Activated CD8-positive, alpha-beta memory T cell treated with anti-CD3 and anti-CD28 coated beads, Interleukin-2, amount 10 ng/mL, durations not matched to agents 7 days and 5 days (primary cell): ENCODE measurements at regions not wholly inside any gene's neighbourhood (a gene's known extent, or its start where the extent isn't known, plus 50 kb on each side); places are given as distances from the start of the nearest gene placed in this dataset.
A peak's percentile ranks its signal among the peaks of the same experiment; 100 is the strongest.
"Not testable (repeated sequence)": the region's sequence is repeated elsewhere in the genome, so short reads cannot be mapped to it uniquely, and the experiment has no call there.

Source experiments
- ATAC-seq: fragments of 150-1000 bp; cut with Tn5 transposase; one replicate; pipeline ENCODE4 v1.10.0; 2021; ENCODE audit warnings: moderate library complexity
- CTCF ChIA-PET: fragments of 350-600 bp; sonication (Branson Sonifier 250); formaldehyde crosslinking; loops from one replicate; lab custom pipeline; 2021; ENCODE audit warnings: antibody characterized with exemption; lab: Charles Lee
- DNase-seq: peaks from one replicate; pipeline ENCODE4 v3.0.0-alpha.2; 2020
- H3K27ac Mint-ChIP-seq: one replicate; pipeline ENCODE4 v1.8.0; 2021; ENCODE audit warnings: mild to moderate bottlenecking, mixed read lengths
- H3K27me3 Mint-ChIP-seq: one replicate; pipeline ENCODE4 v1.8.0; 2021; ENCODE audit warnings: mixed read lengths
- H3K36me3 Mint-ChIP-seq: one replicate; pipeline ENCODE4 v1.8.0; 2021; ENCODE audit warnings: mild to moderate bottlenecking, mixed read lengths
- H3K4me1 Mint-ChIP-seq: one replicate; pipeline ENCODE4 v1.8.0; 2021; ENCODE audit warnings: mixed read lengths
- H3K4me3 Mint-ChIP-seq: one replicate; pipeline ENCODE4 v1.8.0; 2021; ENCODE audit warnings: mild to moderate bottlenecking, moderate library complexity, mixed read lengths
- H3K9me3 Mint-ChIP-seq: one replicate; pipeline ENCODE4 v1.8.0; 2022; ENCODE audit warnings: low read depth, mixed read lengths

DNA sequence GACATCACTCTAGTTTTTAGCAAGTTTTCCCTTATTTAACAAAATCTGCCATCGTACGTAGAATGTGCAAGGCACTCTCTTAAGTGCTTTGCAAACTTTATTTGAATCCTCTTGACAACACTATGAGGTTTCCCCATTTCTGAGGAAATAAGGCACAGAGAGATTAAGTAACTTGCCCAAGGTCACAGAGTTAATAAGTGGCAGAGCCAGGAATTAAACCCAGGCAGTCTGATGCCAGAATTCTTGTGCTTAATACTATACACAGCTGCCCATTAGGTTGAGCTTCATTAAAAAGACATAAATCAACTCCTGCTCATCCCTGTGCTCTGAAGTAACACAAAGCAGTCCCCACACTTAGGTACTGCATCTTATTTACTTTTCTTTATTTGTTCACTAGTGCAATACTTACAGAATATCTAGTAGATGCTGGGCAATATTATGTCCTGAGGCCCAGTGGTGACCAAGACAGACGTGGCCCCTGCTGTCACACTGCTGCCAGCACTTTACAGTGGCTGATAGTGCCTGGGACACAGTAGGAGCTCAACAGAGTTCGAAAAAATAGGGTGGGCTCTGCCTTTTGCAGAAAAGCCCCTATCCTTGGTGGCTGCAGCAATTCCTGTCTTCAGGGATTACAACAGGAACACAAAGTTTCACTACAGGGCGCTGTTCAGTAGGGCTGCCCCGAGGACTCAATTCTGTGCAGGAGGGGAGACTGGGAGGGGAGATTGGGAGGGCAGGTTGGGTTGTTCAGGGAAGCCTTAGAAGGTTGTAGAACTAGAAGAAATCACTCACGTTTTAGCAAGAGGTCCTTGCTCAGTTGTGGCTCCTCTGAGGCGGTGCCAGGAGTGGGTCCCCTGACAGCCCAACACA is 138.3 kb upstream of the TPM1 start:
- no peaks in the 10 kb centered on the region for H3K9me3 Mint-ChIP-seq
- H3K4me3 Mint-ChIP-seq: no peak overlapping the region
- DNase-seq (no peak), ATAC-seq (no peak)
- H3K27ac Mint-ChIP-seq: no peak overlapping the region
- H3K36me3 Mint-ChIP-seq: no peaks in the 10 kb centered on the region
- no peaks in the 10 kb centered on the region for H3K4me1 Mint-ChIP-seq
- CTCF ChIA-PET: no interaction called here
- no peaks in the 10 kb centered on the region for H3K27me3 Mint-ChIP-seq

DNA sequence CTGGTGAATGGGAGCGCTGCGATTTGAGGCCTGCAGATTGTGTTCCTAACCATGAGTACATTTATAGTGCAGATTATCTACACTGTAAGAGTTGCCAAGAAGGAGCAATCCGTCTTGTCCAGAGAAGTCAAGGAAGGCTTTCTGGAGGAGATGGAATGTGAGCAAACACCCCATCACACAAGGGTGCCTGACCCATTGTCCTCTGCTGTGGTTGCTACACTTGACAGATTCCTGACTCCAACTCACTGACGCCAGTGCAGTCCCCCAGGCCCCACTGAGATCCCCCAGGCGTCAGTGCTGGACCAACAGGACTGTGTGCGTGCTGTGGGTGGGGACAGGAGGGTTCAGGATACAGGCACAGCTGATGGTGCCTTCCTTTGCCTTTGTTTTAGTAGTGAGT is 135.9 kb upstream of the TPM1 start:
- Mint-ChIP-seq H3K4me1 (no peaks in the 10 kb centered on the region), H3K36me3 (no peaks in the 10 kb centered on the region), H3K27ac (no peak overlapping the region), H3K4me3 (no peak overlapping the region), H3K9me3 (no peaks in the 10 kb centered on the region), H3K27me3 (peaks cover 3% of the 10 kb centered on the region)
- CTCF ChIA-PET: no interaction called here
- DNase-seq (no peak), ATAC-seq (no peak)

DNA sequence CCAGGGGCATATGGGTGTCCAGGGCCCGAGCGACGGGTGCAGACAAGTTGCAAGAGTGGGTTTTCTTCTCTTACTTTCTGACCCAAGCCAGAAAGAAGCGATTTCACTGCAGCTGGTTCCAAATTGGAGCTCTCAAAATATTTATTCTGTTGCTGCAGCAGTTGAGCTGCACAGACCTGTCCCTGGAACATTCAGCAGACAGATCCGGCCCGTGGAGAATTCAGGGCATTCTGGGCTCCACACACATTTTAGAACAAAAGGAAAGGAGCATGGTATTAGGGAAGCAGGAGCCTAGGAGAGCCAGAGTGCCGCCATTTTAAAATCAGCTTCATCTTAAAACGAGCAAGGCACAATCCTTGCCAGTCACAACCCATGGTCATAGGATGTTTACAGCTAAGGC is 135.3 kb upstream of the TPM1 start:
- peaks cover 3% of the 10 kb centered on the region for H3K27me3 Mint-ChIP-seq
- DNase-seq: no peak
- H3K4me1 Mint-ChIP-seq: no peaks in the 10 kb centered on the region
- no peaks in the 10 kb centered on the region for H3K36me3 Mint-ChIP-seq
- H3K9me3 Mint-ChIP-seq: no peaks in the 10 kb centered on the region
- CTCF ChIA-PET: no interaction called here
- H3K27ac Mint-ChIP-seq: no peak overlapping the region
- no peak overlapping the region for H3K4me3 Mint-ChIP-seq
- no peak for ATAC-seq

DNA sequence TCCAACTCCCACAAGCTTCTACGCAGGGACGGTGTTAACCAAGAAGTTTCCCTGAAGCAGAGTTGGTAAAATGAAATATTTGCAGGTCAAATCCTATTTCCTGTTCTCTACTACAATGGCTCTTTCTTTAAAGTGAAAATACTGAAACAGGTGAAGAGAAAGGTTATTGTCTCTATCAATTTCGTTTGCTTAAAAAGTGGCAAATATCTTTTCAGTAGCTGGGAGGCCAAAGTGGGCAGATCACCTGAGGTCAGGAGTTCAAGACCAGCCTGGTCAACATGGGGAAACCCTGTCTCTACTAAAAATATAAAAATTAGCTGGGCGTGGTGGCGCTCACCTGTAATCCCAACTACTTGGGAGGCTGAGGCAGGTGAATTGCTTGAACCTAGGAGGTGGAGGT is 134.2 kb upstream of the TPM1 start:
- H3K9me3 Mint-ChIP-seq, H3K4me3 Mint-ChIP-seq, CTCF ChIA-PET, ATAC-seq, H3K36me3 Mint-ChIP-seq, DNase-seq, H3K4me1 Mint-ChIP-seq, H3K27me3 Mint-ChIP-seq, H3K27ac Mint-ChIP-seq: not testable (repeated sequence)

DNA sequence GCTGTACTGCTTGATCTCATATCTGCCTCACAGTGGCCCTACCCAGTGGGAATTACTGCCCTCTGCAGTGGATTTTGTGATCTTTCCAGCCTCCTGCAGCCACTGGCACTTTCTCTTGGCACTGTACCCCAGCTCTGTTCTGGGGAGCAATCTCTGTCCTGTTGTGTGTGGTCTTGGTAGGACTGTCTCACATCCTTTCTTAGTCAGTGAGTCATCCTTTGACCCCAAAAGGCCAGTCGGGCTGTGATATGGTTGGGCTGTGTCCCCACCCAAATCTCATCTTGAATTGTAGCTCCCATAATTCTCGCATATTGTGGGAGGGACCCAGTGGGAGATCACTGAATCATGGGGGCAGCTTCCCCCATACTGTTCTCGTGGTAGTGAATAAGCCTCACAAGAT is 133.3 kb upstream of the TPM1 start:
- DNase-seq (no peak), ATAC-seq (no peak)
- no peak overlapping the region for H3K4me3 Mint-ChIP-seq
- no peaks in the 10 kb centered on the region for H3K9me3 Mint-ChIP-seq
- no peaks in the 10 kb centered on the region for H3K4me1 Mint-ChIP-seq
- H3K27me3 Mint-ChIP-seq: peaks cover 3% of the 10 kb centered on the region
- CTCF ChIA-PET: no interaction called here
- no peak overlapping the region for H3K27ac Mint-ChIP-seq
- H3K36me3 Mint-ChIP-seq: no peaks in the 10 kb centered on the region

DNA sequence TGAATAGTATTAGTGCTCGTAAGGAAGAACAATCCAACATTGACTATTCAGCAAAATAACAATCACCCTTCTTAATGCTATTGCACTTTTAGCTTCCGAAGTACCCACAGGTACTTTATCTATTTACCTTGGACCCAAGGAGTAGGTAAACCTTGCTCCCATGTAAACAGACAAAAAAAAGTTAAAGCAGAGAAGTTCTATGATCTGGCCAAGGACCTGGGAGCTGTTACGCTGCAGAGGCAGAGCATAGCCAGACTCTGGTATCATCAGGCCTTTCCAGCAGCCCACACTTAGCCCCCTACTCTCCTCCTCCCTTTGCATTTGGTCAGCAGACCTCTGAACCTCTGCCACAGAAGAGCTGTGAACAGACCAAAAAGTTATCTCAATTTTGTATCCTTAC is 130.3 kb upstream of the TPM1 start:
- Mint-ChIP-seq H3K27me3 (peaks cover 14% of the 10 kb centered on the region), H3K36me3 (no peaks in the 10 kb centered on the region), H3K4me1 (no peaks in the 10 kb centered on the region), H3K27ac (no peak overlapping the region), H3K9me3 (no peaks in the 10 kb centered on the region), H3K4me3 (no peak overlapping the region)
- CTCF ChIA-PET: no interaction called here
- ATAC-seq (no peak), DNase-seq (no peak)

DNA sequence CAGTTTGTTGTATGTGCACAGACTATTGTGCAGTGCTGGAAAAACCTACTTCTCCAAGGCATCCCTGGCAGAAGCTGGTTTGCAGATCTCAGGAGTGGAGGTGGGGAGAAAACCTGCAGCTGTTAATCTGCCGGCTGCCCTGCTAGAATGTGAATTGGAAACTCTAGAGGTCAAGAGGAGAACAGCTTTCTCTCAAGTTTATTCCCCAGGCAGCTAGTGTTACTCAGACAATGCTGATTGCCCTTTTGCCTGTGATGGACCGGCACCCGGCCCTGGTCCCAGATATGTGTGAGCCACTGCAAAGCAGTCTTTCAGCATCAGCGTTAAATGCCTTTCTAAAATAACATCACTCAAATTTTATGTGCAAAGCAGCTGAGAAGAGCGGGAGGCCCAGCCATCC is 129.7 kb upstream of the TPM1 start:
- ATAC-seq: no peak
- peaks cover 17% of the 10 kb centered on the region for H3K27me3 Mint-ChIP-seq
- no peaks in the 10 kb centered on the region for H3K9me3 Mint-ChIP-seq
- H3K27ac Mint-ChIP-seq: no peak overlapping the region
- no peaks in the 10 kb centered on the region for H3K36me3 Mint-ChIP-seq
- H3K4me3 Mint-ChIP-seq: no peak overlapping the region
- no peaks in the 10 kb centered on the region for H3K4me1 Mint-ChIP-seq
- CTCF ChIA-PET: no interaction called here
- no peak for DNase-seq

DNA sequence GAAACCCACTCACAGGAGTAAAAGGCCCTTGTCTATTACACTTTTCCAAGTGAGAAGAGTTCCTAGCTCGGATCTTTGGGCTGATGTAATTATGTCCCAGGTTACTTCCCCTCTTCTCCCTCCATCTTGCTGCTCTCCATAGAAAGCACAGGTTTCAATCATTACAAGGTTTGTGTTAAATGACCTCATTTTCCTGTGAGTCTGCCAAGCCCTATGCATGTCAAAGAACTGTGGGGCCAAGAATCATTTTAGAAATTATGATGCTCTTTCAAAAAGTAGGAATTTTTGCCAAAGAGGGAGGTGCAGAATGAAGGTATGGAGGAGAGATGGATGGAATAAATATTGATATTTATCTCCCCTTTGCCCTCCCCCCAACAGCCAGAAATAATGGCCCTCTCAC is 129.3 kb upstream of the TPM1 start:
- Mint-ChIP-seq H3K27ac (no peak overlapping the region), H3K4me1 (no peaks in the 10 kb centered on the region), H3K4me3 (no peak overlapping the region), H3K9me3 (no peaks in the 10 kb centered on the region), H3K27me3 (peaks cover 18% of the 10 kb centered on the region), H3K36me3 (no peaks in the 10 kb centered on the region)
- no peak for DNase-seq
- CTCF ChIA-PET: no interaction called here
- no peak for ATAC-seq

DNA sequence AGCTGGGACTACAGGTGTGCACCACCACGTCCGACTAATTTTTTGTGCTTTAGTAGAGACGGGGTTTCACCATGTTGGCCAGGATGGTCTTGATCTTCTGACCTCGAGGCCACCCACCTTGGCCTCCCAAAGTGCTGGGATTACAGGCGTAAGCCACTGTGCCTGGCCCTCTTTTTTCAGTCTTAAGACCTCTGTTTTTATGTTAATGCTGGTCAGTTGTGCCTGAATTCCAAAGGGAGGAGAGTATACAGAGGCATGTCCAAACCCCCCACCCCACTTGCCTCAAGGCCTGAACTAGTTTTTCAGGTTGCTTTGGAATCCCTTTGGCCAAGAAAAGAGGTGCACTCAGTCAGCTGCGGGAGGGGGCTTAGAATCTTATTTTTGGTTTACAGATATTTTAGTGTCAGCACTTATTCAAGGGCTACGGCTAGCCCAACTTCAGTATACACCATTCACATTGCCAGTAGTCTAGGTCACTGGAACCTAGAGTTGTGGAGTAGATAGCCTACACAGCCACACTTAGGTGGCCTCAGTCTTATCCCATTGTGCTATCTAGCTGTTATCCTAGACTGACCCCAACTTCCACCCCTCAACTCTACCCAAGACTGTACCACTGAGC is 128.0 kb upstream of the TPM1 start:
- Mint-ChIP-seq H3K4me3 (no peak overlapping the region), H3K27ac (no peak overlapping the region), H3K36me3 (no peaks in the 10 kb centered on the region), H3K27me3 (peaks cover 18% of the 10 kb centered on the region), H3K9me3 (no peaks in the 10 kb centered on the region), H3K4me1 (no peaks in the 10 kb centered on the region)
- DNase-seq (no peak), ATAC-seq (no peak)
- CTCF ChIA-PET: no interaction called here

DNA sequence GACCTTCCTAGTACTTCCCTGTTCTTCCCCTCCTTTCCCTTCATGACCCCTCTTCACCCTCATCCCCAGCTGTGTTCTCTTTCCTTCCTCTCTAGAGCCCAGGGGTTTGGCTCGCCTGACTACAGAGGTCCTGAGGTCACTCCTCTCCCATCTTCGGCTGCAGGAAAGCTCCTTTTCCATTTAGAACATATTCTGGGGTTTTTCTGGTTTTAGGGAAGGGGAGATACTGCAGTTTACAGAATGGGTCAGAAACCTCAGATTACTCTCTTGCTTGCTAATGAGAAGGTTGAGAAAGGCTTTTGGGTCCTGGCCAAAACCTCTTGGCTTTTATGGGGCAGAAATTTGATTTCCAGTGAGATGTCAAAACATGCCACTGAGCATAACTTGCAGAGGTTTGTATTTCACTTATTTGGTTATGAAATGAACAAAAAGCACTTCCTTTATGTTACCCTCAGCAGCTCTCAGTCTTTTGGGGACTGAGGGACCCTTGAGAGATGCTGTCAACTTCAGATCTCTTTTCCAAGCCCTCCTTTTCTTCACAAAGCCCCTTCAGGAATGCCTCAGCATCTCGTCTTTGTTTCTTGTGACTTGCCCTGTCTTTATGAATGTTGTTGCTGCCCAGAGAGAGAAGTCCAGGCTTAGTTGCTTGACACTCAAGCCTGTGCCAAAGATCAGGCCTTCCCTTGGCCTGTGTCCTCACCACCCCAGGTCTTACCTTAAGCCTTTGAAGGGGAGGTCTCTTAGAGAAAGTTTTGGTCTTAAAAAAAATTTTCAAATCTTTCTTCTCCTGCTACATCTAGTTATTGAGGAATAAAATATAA is 121.7 kb upstream of the TPM1 start:
- H3K36me3 Mint-ChIP-seq: no peaks in the 10 kb centered on the region
- H3K27me3 Mint-ChIP-seq: peaks cover 20% of the 10 kb centered on the region
- no peak for ATAC-seq
- no peak overlapping the region for H3K4me3 Mint-ChIP-seq
- CTCF ChIA-PET: no interaction called here
- H3K27ac Mint-ChIP-seq: no peak overlapping the region
- no peaks in the 10 kb centered on the region for H3K9me3 Mint-ChIP-seq
- DNase-seq: peak; percentile 29
- H3K4me1 Mint-ChIP-seq: no peaks in the 10 kb centered on the region

DNA sequence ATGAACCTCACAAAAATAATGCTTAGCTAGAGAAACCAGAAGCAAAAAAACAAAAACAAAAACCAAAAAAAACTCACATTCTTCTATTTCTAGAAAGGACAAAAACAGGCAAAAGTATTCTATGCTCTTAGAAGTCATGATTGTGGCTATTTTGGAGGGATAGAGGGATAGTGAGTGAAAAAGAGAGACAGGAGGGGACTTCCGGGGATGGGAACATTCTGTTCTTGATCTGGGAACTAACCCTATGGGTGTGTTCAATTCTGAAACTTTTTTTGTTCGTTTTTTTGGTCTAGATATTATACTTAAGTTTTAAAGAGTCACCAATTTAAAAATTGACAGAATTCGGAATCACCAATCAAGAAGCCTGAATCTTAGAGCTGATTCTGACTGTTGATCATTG is 120.0 kb upstream of the TPM1 start:
- ATAC-seq (no peak), DNase-seq (no peak)
- H3K27ac Mint-ChIP-seq: no peak overlapping the region
- H3K27me3 Mint-ChIP-seq: peaks cover 27% of the 10 kb centered on the region
- no peak overlapping the region for H3K4me3 Mint-ChIP-seq
- CTCF ChIA-PET: no interaction called here
- H3K36me3 Mint-ChIP-seq: no peaks in the 10 kb centered on the region
- no peaks in the 10 kb centered on the region for H3K4me1 Mint-ChIP-seq
- no peaks in the 10 kb centered on the region for H3K9me3 Mint-ChIP-seq

DNA sequence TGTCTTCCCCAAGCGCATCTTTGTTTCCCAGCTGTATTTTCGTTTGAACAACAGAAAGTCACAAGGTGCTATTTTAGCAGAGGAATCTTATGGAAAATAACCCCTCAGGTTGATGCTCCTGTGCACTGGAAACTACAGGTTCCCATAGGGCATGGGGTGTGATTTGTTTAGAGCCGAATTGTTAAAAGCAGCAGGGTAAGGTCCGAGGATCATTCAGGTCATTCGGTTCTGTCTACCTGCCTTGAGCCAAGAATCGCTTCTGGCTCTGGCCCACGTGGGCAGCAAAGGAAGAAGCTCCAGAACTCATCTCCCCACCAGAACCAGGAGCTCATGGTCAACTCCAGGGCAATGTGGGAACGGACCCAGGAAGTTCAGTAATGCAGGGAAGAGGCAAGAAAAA is 116.7 kb upstream of the TPM1 start:
- Mint-ChIP-seq H3K27me3 (peaks cover 29% of the 10 kb centered on the region), H3K4me1 (no peaks in the 10 kb centered on the region), H3K36me3 (no peaks in the 10 kb centered on the region), H3K27ac (no peak overlapping the region), H3K4me3 (no peak overlapping the region), H3K9me3 (no peaks in the 10 kb centered on the region)
- peak; percentile 18 for DNase-seq
- ATAC-seq: no peak
- CTCF ChIA-PET: no interaction called here

DNA sequence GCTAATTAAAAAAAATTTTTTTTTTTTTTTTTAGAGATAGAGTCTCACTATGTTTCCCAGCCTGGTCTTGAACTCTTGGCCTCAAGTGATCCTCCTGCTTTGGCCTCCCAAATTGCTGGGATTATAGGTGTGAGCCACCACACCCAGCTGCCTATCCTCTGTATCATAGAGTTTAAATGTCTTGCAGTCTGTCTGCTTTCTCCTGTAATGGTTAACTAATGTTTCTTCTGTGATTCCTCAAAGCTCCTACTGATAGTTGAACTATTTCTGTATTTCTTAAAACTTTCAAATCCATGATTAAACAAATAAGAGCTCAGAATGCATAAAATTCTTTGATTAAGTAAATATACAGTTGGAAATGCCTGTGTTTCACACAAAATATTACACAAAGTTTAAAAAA is 115.4 kb upstream of the TPM1 start:
- Mint-ChIP-seq H3K9me3 (no peaks in the 10 kb centered on the region), H3K27me3 (peaks cover 26% of the 10 kb centered on the region), H3K27ac (no peak overlapping the region), H3K4me1 (no peaks in the 10 kb centered on the region), H3K4me3 (no peak overlapping the region), H3K36me3 (no peaks in the 10 kb centered on the region)
- ATAC-seq: no peak
- no peak for DNase-seq
- CTCF ChIA-PET: no interaction called here

DNA sequence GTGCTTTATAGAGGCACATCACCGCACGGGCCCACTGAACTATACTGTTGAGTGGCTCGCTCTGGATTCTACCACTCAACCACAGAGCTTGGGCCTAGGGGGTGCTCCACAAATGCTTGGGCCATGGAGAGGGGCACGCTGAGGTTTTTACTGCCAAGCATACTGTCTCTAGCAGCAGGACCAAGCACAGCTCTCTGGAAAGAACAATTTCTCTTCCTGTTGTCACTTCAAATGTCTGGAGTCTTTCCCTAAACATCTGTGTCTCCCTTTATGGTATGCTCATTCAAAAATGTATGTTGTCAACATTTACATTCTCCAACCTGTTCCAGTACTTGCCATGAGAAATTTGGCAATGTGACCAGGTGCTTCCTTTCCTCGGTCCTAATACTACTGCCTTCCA is 114.7 kb upstream of the TPM1 start:
- no peak overlapping the region for H3K27ac Mint-ChIP-seq
- H3K4me1 Mint-ChIP-seq: no peaks in the 10 kb centered on the region
- no peaks in the 10 kb centered on the region for H3K9me3 Mint-ChIP-seq
- peaks cover 26% of the 10 kb centered on the region for H3K27me3 Mint-ChIP-seq
- no peak overlapping the region for H3K4me3 Mint-ChIP-seq
- H3K36me3 Mint-ChIP-seq: no peaks in the 10 kb centered on the region
- CTCF ChIA-PET: no interaction called here
- ATAC-seq (no peak), DNase-seq (no peak)
